Pancreas (tissue), 10 donors: ENCODE measurements at regions not wholly inside any gene's neighbourhood (a gene's known extent, or its start where the extent isn't known, plus 50 kb on each side); places are given as distances from the start of the nearest gene placed in this dataset.

Source experiments
- ATAC-seq, 4 donors: fragments of 200-7000 bp; cut with Tn5 transposase; one replicate each; pipeline versions ENCODE4 v1.8.0 to v1.9.1; 2020; ENCODE audit warnings: mild to moderate bottlenecking in 4 of 4, moderate library complexity in 4 of 4
- DNase-seq, 6 donors: peaks; one replicate each; pipeline ENCODE4 v3.0.0-alpha.2; 2020
- FAIRE-seq: peaks from 2 replicates; lab custom pipeline; 2012; peaks lifted over from hg19 to GRCh38; lab: Jason Lieb, UNC
- H3K27ac ChIP-seq, 4 donors: fragments of 200-600 bp; sonication (generic); 1 replicate in 3 of 4; 2 replicates in 1 of 4; pipeline versions ENCODE4 v1.5.0 to v1.8.0; 2020
- H3K27me3 ChIP-seq, 4 donors: fragments of 200-600 bp; one replicate each; pipeline ENCODE4 v1.8.0; 2021
- H3K36me3 ChIP-seq, 3 donors: fragments of 200-600 bp; sonication (generic) in 1 of 3; one replicate each; pipeline versions ENCODE4 v1.5.0 to v1.8.0; 2020 to 2021
- H3K4me1 ChIP-seq, 3 donors: fragments of 200-600 bp; one replicate each; pipeline ENCODE4 v1.8.0; 2021
- H3K4me3 ChIP-seq, 4 donors: fragments of 200-600 bp; sonication (generic) in 2 of 4; one replicate each; pipeline versions ENCODE4 v1.5.0 to v1.8.0; 2020 to 2021
- H3K9me3 ChIP-seq, 4 donors: fragments of 200-600 bp; one replicate each; pipeline ENCODE4 v1.8.0; 2021
- WGBS, 2 donors: extraction: QIAGEN DNeasy Blood & Tissue Kit; methylation state at CpG; one replicate each; pipeline ENCODE4 v1.1.7; 2013; 5-methylcytosine and 5-hydroxymethylcytosine counted together
- intact Hi-C, 3 donors: fragments of 100-400 bp; cut with DNase I; formaldehyde crosslinking; loops; one replicate each; pipeline versions ENCODE4 v1.11.1 to v1.14.2; 2022
- TF ChIP-seq, protein P1 (sequence below), 4 donors: fragments of 200-600 bp; sonication (generic) in 3 of 4; IDR thresholded peaks; one replicate each; pipeline versions ENCODE4 v1.5.0 to v1.8.0; 2021; ENCODE audit warnings: antibody characterized with exemption in 4 of 4
- donor health status: healthy with polysubstance abuse.
- donor health status: DM: no; HTN: no; CAD: no; lungs with moderate emphysema.
- donor health status: DM: no; HTN: no; CAD: no.
- donor health status: control.
- donor health status: control.
- donor health status: Bipolar disorder and iron deficiency.
- donor health status: DM: yes; HTN: yes; CAD: no.
- donor health status: DM: no; HTN: no; CAD: no.
- donor health status: DM: no; HTN: no; CAD: no.
- donor health status: DM: yes; HTN: yes; CAD: no.

DNA sequence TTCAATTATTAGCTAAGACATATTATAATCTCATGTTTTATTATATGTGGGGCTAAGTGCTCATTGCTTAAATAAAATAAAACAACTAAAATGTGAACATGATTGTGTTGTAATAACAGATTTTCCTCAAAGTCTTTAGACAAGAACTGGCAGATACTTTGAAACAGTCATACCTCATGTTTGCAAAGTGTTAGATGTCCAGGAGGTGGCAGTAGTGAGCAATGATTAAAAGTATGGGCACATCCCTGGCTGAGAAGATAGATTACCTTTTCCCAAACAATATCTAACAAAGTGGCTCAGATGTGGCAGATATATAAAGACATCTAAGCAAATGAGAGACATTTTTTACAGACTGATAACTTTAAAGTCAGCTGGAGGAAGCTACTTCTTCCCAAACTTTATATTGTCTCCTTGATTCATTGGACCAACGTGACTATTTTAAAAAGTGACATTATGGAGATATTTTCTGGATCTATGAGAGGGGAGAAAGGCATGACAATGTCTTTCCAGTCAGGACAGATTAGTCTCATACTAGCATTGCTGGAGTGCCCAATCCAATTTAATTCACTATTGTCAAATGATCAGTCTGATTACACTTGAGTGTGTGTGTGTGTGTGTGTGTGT is 269.8 kb downstream of the S1PR1 start:
- Histone ChIP-seq H3K36me3 (no peaks in the 10 kb centered on the region), H3K4me3 (no peak overlapping the region), H3K27me3 (no peaks in the 10 kb centered on the region), H3K4me1 (no peaks in the 10 kb centered on the region), H3K27ac (no peak overlapping the region), H3K9me3 (no peaks in the 10 kb centered on the region)
- DNase-seq (peak in 2 of 6 donors; percentile 10 to 31), ATAC-seq (peak; percentile 38 to 77 (median 62)), FAIRE-seq (peak; percentile 51)
- WGBS, 2 donors: 0 to 87% methylated on average over 1 of the region's 1 CpG
- TF ChIP-seq, protein P1, sequence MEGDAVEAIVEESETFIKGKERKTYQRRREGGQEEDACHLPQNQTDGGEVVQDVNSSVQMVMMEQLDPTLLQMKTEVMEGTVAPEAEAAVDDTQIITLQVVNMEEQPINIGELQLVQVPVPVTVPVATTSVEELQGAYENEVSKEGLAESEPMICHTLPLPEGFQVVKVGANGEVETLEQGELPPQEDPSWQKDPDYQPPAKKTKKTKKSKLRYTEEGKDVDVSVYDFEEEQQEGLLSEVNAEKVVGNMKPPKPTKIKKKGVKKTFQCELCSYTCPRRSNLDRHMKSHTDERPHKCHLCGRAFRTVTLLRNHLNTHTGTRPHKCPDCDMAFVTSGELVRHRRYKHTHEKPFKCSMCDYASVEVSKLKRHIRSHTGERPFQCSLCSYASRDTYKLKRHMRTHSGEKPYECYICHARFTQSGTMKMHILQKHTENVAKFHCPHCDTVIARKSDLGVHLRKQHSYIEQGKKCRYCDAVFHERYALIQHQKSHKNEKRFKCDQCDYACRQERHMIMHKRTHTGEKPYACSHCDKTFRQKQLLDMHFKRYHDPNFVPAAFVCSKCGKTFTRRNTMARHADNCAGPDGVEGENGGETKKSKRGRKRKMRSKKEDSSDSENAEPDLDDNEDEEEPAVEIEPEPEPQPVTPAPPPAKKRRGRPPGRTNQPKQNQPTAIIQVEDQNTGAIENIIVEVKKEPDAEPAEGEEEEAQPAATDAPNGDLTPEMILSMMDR (IDR thresholded peaks at IDR 0.05): peak; percentile 47 to 70 (median 58)
- intact Hi-C loops: no loop called here

DNA sequence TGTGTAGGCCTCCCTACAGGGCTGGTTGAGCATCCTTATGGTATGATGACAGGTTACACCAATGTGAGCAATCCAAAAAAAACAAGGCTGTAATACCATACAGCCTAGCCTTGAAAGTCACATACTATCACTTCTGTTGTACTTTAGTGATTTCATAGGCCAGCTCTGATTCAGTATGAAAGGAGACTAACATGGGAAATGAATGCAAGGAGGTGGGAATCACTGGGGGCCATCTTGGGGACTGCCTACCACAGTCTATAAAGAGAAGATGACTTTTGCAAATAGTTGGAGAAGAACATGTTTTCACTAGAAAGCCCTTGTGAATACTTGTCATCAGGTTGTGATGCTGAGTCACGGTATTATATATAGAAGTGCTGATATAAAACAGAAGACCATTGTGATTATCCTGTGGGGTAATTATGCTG is 270.7 kb downstream of the S1PR1 start:
- 81 to 92% methylated on average over 1 of the region's 1 CpG for WGBS, 2 donors
- Histone ChIP-seq H3K9me3 (no peaks in the 10 kb centered on the region), H3K27me3 (no peaks in the 10 kb centered on the region), H3K4me1 (no peaks in the 10 kb centered on the region), H3K36me3 (no peaks in the 10 kb centered on the region), H3K27ac (no peak overlapping the region), H3K4me3 (no peak overlapping the region)
- TF ChIP-seq, protein P1 (IDR thresholded peaks at IDR 0.05): no peak
- intact Hi-C loops: no loop called here
- FAIRE-seq (no peak), ATAC-seq (no peak), DNase-seq (no peak)

DNA sequence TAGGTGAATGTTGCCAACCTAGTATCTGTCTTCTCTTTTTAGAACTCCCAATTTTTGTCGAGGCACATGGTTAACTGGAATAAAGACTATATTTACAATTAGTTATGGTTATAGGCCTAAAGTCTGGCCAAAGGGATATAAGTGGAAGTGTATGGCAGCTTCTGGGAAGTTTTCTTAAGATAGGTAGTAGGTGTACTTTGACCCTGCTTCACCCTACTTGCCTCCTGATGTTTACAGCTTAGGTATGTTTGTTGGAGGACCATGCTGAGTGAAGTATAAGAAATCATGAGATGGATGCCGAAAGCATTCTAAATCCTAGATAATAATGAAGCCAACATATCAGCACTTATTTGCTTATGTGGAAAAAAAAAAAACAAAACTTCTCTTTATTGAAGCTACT is 272.1 kb downstream of the S1PR1 start:
- intact Hi-C loops: no loop called here
- DNase-seq (no peak), FAIRE-seq (no peak), ATAC-seq (no peak)
- no peaks in the 10 kb centered on the region for H3K27me3 ChIP-seq
- no peaks in the 10 kb centered on the region for H3K36me3 ChIP-seq
- no peak overlapping the region for H3K27ac ChIP-seq
- no peak overlapping the region for H3K4me3 ChIP-seq
- 63 to 72% methylated on average over 2 of the region's 2 CpGs for WGBS, 2 donors
- TF ChIP-seq, protein P1 (IDR thresholded peaks at IDR 0.05): no peak
- H3K4me1 ChIP-seq: no peaks in the 10 kb centered on the region
- H3K9me3 ChIP-seq: no peaks in the 10 kb centered on the region

DNA sequence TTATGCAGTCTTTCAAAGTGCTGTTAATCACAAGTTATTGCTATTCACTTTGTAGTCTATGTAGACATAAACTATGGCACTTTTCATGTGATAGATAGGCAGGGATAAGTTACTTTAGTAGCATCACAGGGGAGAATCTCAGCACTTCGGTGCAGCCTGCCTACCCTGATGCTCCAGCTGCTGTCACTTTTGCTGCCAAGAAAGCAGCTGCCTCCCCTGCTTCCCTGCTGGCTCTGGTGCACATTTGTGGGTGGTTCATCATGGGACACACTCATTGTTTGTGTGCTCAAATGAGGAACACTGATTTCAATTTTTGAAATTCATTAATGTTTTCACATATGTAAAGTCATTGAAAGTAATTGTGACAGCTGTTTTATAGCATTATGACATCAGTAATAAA is 272.6 kb downstream of the S1PR1 start:
- FAIRE-seq (no peak), ATAC-seq (no peak), DNase-seq (peak in 1 of 6 donors; percentile 48)
- H3K27me3 ChIP-seq: no peaks in the 10 kb centered on the region
- no peaks in the 10 kb centered on the region for H3K4me1 ChIP-seq
- no peak overlapping the region for H3K27ac ChIP-seq
- TF ChIP-seq, protein P1 (IDR thresholded peaks at IDR 0.05): no peak
- WGBS, 2 donors: 52% methylated on average over 1 of the region's 1 CpG
- H3K9me3 ChIP-seq: no peaks in the 10 kb centered on the region
- intact Hi-C loops: no loop called here
- H3K4me3 ChIP-seq: no peak overlapping the region
- no peaks in the 10 kb centered on the region for H3K36me3 ChIP-seq

DNA sequence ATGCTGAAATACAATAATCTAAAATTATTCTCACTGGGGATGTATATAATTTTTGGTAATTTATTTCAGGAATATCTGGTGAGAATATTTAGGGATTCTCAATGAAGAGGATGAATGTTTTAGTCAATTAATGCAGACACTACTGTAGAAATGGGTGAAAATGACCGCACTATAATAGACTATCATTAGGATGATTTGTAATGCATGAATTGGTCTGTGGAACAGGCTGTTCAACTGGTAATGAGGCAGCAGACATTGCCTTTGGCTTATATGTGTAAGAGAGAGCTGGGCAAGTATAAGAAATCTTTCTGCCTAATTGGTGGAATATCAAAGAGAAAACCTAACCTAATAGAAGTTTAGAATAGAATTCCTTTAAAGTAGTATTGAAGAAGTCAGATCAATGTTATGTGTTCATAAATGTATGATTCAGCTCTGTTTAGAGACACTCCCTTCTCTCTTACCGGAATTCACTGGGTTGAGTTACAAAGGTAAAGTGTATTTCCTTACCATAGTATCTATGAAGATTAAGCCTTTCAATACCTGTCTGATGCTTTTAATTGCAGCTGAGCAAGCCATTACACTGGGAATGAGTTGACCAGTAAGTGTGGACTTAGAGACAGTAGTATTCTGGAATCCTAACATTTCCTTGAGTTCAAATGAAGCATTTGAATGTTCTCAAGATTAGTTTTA is 274.5 kb downstream of the S1PR1 start:
- no peak for FAIRE-seq
- intact Hi-C loops: no loop called here

More for the DNA sequence above, 274.5 kb downstream of the S1PR1 start:
- WGBS, 2 donors: 71 to 74% methylated on average over 2 of the region's 2 CpGs
- Histone ChIP-seq H3K36me3 (no peaks in the 10 kb centered on the region), H3K9me3 (no peaks in the 10 kb centered on the region), H3K27ac (no peak overlapping the region), H3K4me1 (no peaks in the 10 kb centered on the region), H3K27me3 (no peaks in the 10 kb centered on the region), H3K4me3 (no peak overlapping the region)
- DNase-seq (no peak), ATAC-seq (no peak)
- TF ChIP-seq, protein P1 (IDR thresholded peaks at IDR 0.05): no peak
